Spleen (tissue), 11 donors: ENCODE measurements at regions not wholly inside any gene's neighbourhood (a gene's known extent, or its start where the extent isn't known, plus 50 kb on each side); places are given as distances from the start of the nearest gene placed in this dataset.

Experiments used
- DNase-seq: peaks from one replicate; pipeline ENCODE4 v3.0.0-alpha.2; 2020
- H3K27ac ChIP-seq, 8 donors: fragments of 200-600 bp; sonication (generic) in 7 of 8; 1 replicate in 4 of 8; 2 replicates in 4 of 8; pipeline versions ENCODE4 v1.5.0 to v1.8.0; 2016 to 2021; ENCODE audit warnings: inconsistent platforms in 4 of 8, mild to moderate bottlenecking in 4 of 8, moderate library complexity in 1 of 8
- H3K27me3 ChIP-seq, 7 donors: fragments of 200-600 bp; sonication (generic) in 6 of 7; replicated peaks in 1 of 7; 1 replicate in 4 of 7; 2 replicates in 3 of 7; pipeline versions ENCODE4 v1.5.0 to v1.8.0; 2016 to 2021; ENCODE audit warnings: inconsistent platforms in 3 of 7, mild to moderate bottlenecking in 1 of 7
- H3K36me3 ChIP-seq, 6 donors: fragments of 200-600 bp; sonication (generic) in 5 of 6; 1 replicate in 4 of 6; 2 replicates in 2 of 6; pipeline versions ENCODE4 v1.5.0 to v1.8.0; 2016 to 2021; ENCODE audit warnings: inconsistent platforms in 2 of 6
- H3K4me1 ChIP-seq, 6 donors: fragments of 200-600 bp; sonication (generic) in 5 of 6; 1 replicate in 3 of 6; 2 replicates in 3 of 6; pipeline versions ENCODE4 v1.5.0 to v1.8.0; 2016 to 2021; ENCODE audit warnings: inconsistent platforms in 3 of 6
- H3K4me3 ChIP-seq, 8 donors: fragments of 200-600 bp; sonication (generic) in 7 of 8; 1 replicate in 4 of 8; 2 replicates in 4 of 8; pipeline versions ENCODE4 v1.5.0 to v1.8.0; 2016 to 2021; ENCODE audit warnings: inconsistent platforms in 4 of 8, mild to moderate bottlenecking in 4 of 8, moderate library complexity in 2 of 8
- H3K9me3 ChIP-seq, 8 donors: fragments of 200-600 bp; sonication (generic) in 7 of 8; 1 replicate in 4 of 8; 2 replicates in 4 of 8; pipeline versions ENCODE4 v1.5.0 to v1.8.0; 2016 to 2021; ENCODE audit warnings: inconsistent platforms in 4 of 8
- POLR2A ChIP-seq, 3 donors: fragments of 450-650 bp; IDR thresholded peaks; one replicate each; pipeline ENCODE4 v1.5.1; 2017; ENCODE audit warnings: antibody characterized with exemption in 3 of 3, mild to moderate bottlenecking in 1 of 3
- POLR2AphosphoS5 ChIP-seq, 3 donors: sonication (generic); formaldehyde crosslinking; IDR thresholded peaks; one replicate each; pipeline ENCODE4 v1.5.1; 2017; ENCODE audit warnings: antibody characterized with exemption in 3 of 3
- WGBS, 5 donors: extraction: QIAGEN DNeasy Blood & Tissue Kit in 3 of 5; methylation state at CpG; one replicate each; pipeline versions ENCODE4 v1.1.5 to v1.1.7; 2013 to 2018; 5-methylcytosine and 5-hydroxymethylcytosine counted together
- intact Hi-C: fragments of 100-400 bp; cut with DNase I; formaldehyde crosslinking; loops from one replicate; pipeline ENCODE4 v1.15.0; 2023; ENCODE audit warnings: low total_unique reads
- TF ChIP-seq, protein P1 (sequence below), 11 experiments: fragments of 200-600 bp in 7 of 11; fragments of 450-650 bp in 4 of 11; sonication (generic) in 4 of 11; IDR thresholded peaks in 8 of 11; conservative IDR thresholded peaks in 3 of 11; 1 replicate in 7 of 11; 2 replicates in 4 of 11; pipeline versions ENCODE4 v1.4.0 to v1.8.0; 2016 to 2021; ENCODE audit warnings: antibody characterized with exemption in 11 of 11, inconsistent platforms in 4 of 11, mild to moderate bottlenecking in 1 of 11
- donor health status: healthy with polysubstance abuse.
- donor health status: DM: no; HTN: no; CAD: no; lungs with moderate emphysema.
- donor health status: DM: no; HTN: no; CAD: no.
- donor health status: Bipolar disorder and iron deficiency.
- donor health status: healthy.
- donor health status: DM: no; HTN: no; CAD: no.
- donor health status: DM: yes; HTN: yes; CAD: no.

DNA sequence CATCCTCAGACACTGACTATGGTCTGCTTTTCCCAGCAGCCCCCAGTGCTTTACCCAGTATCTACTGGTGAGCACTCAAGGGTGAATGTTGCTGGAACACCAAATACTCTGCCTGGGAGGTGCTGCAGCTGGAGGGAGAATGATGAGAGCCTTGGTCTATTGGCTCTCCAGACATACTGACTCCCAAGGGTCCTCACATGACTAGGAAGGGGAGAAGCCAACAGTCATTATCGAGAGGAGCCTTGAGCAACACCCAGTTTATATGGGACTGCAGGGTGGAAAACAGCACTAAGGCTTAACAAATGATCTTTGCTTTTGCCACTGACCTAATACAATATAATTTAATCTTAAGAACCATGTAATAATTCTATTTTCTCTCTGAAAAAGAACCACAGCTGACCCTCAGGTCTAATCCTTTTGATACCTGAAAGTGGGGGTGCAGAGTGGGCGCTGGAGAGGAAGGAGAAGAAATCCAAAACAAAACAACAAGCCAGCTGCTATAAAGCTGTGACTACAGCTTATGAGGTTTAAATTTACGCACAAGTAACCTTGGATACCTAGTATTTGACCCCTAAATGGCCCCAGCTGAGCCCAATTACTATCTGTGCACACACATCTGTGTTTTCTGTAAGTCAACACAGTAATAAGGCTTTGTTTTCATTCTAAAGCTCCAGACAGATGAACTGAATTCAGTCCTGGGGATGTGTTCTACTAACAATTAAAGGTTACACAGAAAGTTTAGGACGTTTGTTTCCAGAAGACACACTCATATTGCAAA lies 107.8 kb upstream of the GRIP1 start:
- Histone ChIP-seq H3K27me3 (no peaks in the 10 kb centered on the region), H3K27ac (no peak overlapping the region), H3K4me3 (no peak overlapping the region), H3K9me3 (no peaks in the 10 kb centered on the region), H3K36me3 (no peaks in the 10 kb centered on the region), H3K4me1 (no peaks in the 10 kb centered on the region)
- TF ChIP-seq, protein P1, sequence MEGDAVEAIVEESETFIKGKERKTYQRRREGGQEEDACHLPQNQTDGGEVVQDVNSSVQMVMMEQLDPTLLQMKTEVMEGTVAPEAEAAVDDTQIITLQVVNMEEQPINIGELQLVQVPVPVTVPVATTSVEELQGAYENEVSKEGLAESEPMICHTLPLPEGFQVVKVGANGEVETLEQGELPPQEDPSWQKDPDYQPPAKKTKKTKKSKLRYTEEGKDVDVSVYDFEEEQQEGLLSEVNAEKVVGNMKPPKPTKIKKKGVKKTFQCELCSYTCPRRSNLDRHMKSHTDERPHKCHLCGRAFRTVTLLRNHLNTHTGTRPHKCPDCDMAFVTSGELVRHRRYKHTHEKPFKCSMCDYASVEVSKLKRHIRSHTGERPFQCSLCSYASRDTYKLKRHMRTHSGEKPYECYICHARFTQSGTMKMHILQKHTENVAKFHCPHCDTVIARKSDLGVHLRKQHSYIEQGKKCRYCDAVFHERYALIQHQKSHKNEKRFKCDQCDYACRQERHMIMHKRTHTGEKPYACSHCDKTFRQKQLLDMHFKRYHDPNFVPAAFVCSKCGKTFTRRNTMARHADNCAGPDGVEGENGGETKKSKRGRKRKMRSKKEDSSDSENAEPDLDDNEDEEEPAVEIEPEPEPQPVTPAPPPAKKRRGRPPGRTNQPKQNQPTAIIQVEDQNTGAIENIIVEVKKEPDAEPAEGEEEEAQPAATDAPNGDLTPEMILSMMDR (IDR thresholded peaks at IDR 0.05 in 8 of 11, conservative IDR thresholded peaks at IDR 0.05 in 3 of 11): no peak
- TF ChIP-seq POLR2AphosphoS5 (IDR thresholded peaks at IDR 0.05): no peak
- no peak for TF ChIP-seq POLR2A (IDR thresholded peaks at IDR 0.05)
- DNase-seq: no peak
- 75 to 87% (median 82%) methylated on average over 4 of the region's 4 CpGs for WGBS, 5 donors
- intact Hi-C loops: no loop called here

DNA sequence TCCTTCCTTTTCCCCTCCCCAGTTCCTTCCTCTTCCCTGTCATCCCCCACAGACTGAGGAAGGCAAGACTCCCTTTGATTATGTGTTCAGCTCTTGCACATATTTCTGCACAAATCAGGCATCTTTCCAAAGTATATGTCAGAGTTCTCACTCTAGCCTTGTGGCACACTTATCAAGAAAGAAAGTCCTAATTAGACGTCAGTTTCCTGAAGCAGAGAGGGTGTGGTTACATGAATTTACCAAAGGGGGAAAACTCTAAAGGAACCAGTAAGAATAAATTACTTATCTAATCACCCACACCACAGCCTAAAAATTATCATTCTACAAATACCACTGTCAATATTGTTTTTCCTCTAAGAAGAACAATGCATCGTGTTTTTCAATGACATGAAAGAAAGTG lies 120.7 kb upstream of the GRIP1 start:
- WGBS, 5 donors: 26 to 45% (median 29%) methylated on average over 2 of the region's 2 CpGs
- Histone ChIP-seq H3K4me1 (peaks cover 0 to 7% (median 0%) of the 10 kb centered on the region in 6 donors), H3K4me3 (no peak overlapping the region), H3K27me3 (no peaks in the 10 kb centered on the region), H3K36me3 (no peaks in the 10 kb centered on the region), H3K9me3 (no peaks in the 10 kb centered on the region), H3K27ac (no peak overlapping the region)
- DNase-seq: no peak
- intact Hi-C loops: no loop called here
- TF ChIP-seq POLR2A (IDR thresholded peaks at IDR 0.05): no peak
- no peak for TF ChIP-seq POLR2AphosphoS5 (IDR thresholded peaks at IDR 0.05)
- TF ChIP-seq, protein P1 (IDR thresholded peaks at IDR 0.05 in 8 of 11, conservative IDR thresholded peaks at IDR 0.05 in 3 of 11): no peak

DNA sequence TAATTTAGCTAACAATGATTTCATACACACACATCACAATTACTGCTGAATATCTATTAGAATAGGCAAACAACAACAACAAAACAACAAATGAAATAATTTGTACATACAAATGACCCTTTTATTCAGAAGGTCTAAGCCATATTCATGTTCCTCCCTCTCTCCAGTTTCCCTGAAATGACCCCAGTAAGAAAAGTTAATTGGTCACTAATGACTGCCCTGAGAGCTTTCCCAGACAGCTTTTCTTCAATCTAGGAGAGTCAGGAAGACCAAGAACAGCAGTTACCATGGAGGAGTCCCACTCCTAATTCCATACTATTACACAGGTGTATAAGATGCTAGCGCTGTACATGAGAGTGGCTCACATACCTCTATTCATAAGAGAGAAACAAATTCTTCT lies 121.2 kb upstream of the GRIP1 start:
- Histone ChIP-seq H3K4me1 (peaks cover 0 to 7% (median 0%) of the 10 kb centered on the region in 6 donors), H3K4me3 (no peak overlapping the region), H3K27ac (no peak overlapping the region), H3K36me3 (no peaks in the 10 kb centered on the region), H3K9me3 (no peaks in the 10 kb centered on the region), H3K27me3 (no peaks in the 10 kb centered on the region)
- no peak for DNase-seq
- TF ChIP-seq POLR2AphosphoS5 (IDR thresholded peaks at IDR 0.05) (no peak), POLR2A (IDR thresholded peaks at IDR 0.05) (no peak)
- TF ChIP-seq, protein P1 (IDR thresholded peaks at IDR 0.05 in 8 of 11, conservative IDR thresholded peaks at IDR 0.05 in 3 of 11): no peak
- WGBS, 5 donors: 89 to 100% (median 95%) methylated on average over 1 of the region's 1 CpG
- intact Hi-C loops: no loop called here

DNA sequence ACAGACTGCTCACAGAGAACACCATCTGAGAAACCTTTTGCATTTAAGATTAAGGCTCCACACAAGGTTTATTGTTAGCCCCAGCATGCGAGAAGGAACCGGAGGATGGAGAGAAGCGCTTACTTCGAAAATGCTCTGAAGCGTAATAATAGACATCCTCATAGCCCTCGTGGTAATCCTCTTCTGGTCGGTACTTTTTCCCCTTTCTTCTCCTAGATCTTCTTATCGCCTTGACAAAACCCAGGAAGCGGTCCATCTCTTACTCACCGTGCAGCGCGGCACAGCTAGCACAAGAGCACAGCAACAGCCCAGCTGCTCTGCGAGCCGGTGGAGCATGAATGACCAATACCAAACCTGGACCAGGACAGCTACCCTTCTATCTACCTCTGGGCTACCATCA lies 125.1 kb upstream of the GRIP1 start:
- DNase-seq: no peak
- Histone ChIP-seq H3K4me3 (no peak overlapping the region), H3K27me3 (no peaks in the 10 kb centered on the region), H3K36me3 (no peaks in the 10 kb centered on the region), H3K27ac (no peak overlapping the region), H3K4me1 (peaks cover 0 to 7% (median 0%) of the 10 kb centered on the region in 6 donors), H3K9me3 (no peaks in the 10 kb centered on the region)
- 76 to 89% (median 80%) methylated on average over 14 of the region's 14 CpGs for WGBS, 5 donors
- TF ChIP-seq POLR2A (IDR thresholded peaks at IDR 0.05): no peak
- TF ChIP-seq, protein P1 (IDR thresholded peaks at IDR 0.05 in 8 of 11, conservative IDR thresholded peaks at IDR 0.05 in 3 of 11): no peak
- no peak for TF ChIP-seq POLR2AphosphoS5 (IDR thresholded peaks at IDR 0.05)
- intact Hi-C loops: no loop called here
